ENCODE measurements at regions not wholly inside any gene's neighbourhood (a gene's known extent, or its start where the extent isn't known, plus 50 kb on each side); places are given as distances from the start of the nearest gene placed in this dataset.
"Not testable (repeated sequence)": the region's sequence is repeated elsewhere in the genome, so short reads cannot be mapped to it uniquely, and the experiment has no call there.

- no peak for TF ChIP-seq ZFX (IDR thresholded peaks at IDR 0.05; ENCODE audit: borderline replicate concordance)
- TF ChIP-seq CTCF (IDR thresholded peaks at IDR 0.05): no peak
- H3K27ac ChIP-seq: no peak overlapping the region
Measured at GRCh38 chr15:25170781-25171110, 216.0 kb downstream of the SNRPN start.

- no peak overlapping the region for H3K27ac ChIP-seq
Measured at GRCh38 chr15:25171111-25171811, 216.5 kb downstream of the SNRPN start.

GRCh38 chr15:25171856-25172687 lies 217.3 kb downstream of the SNRPN start:
- H3K27ac ChIP-seq: no peak overlapping the region
- no peak for TF ChIP-seq ZFX (IDR thresholded peaks at IDR 0.05; ENCODE audit: borderline replicate concordance)
- no peak for TF ChIP-seq CTCF (IDR thresholded peaks at IDR 0.05)

More at GRCh38 chr15:25171111-25171811, 216.5 kb downstream of the SNRPN start:
- TF ChIP-seq CTCF (IDR thresholded peaks at IDR 0.05): no peak
- TF ChIP-seq ZFX (IDR thresholded peaks at IDR 0.05; ENCODE audit: borderline replicate concordance): no peak

- TF ChIP-seq ZFX (IDR thresholded peaks at IDR 0.05; ENCODE audit: borderline replicate concordance): no peak
- TF ChIP-seq CTCF (IDR thresholded peaks at IDR 0.05): no peak
- no peak overlapping the region for H3K27ac ChIP-seq
Measured at GRCh38 chr15:25172691-25173090, 217.9 kb downstream of the SNRPN start.

- H3K27ac ChIP-seq: no peak overlapping the region
- no peak for TF ChIP-seq ZFX (IDR thresholded peaks at IDR 0.05; ENCODE audit: borderline replicate concordance)
- TF ChIP-seq CTCF (IDR thresholded peaks at IDR 0.05): no peak
Measured at GRCh38 chr15:25173241-25174028, 218.6 kb downstream of the SNRPN start.

- H3K27ac ChIP-seq: not testable (repeated sequence)
Measured at GRCh38 chr15:25174149-25174548, 219.4 kb downstream of the SNRPN start.

GRCh38 chr15:25175033-25175788 lies 220.4 kb downstream of the SNRPN start:
- no peak overlapping the region for H3K27ac ChIP-seq
- TF ChIP-seq ZFX (IDR thresholded peaks at IDR 0.05; ENCODE audit: borderline replicate concordance) (no peak), CTCF (IDR thresholded peaks at IDR 0.05) (no peak)
